IMR-90 (cell line): ENCODE measurements at regions not wholly inside any gene's neighbourhood (a gene's known extent, or its start where the extent isn't known, plus 50 kb on each side); places are given as distances from the start of the nearest gene placed in this dataset.
A peak's percentile ranks its signal among the peaks of the same experiment; 100 is the strongest.

Experiments used
- ATAC-seq: fragments of 200-7000 bp; cut with Tn5 transposase; 2 replicates; pipeline ENCODE4 v1.9.1; 2020; ENCODE audit warnings: low read depth, mild to moderate bottlenecking, moderate library complexity
- BruUV-seq: library from RNA; stranded (reverse); fragments of 400-500 nt; replicated peaks from 2 replicates; lab custom pipeline; 2021; lab: Mats Ljungman, UMichigan
- CTCF ChIA-PET: fragments of 300-600 bp; formaldehyde crosslinking; extraction: SDS; loops from one replicate; lab custom pipeline; 2021; ENCODE audit warnings: antibody characterized with exemption; lab: Yijun Ruan, JAX
- POLR2A ChIA-PET: fragments of 300-600 bp; sonication (Branson Sonifier 250); formaldehyde crosslinking; loops from one replicate; lab custom pipeline; 2022; ENCODE audit warnings: antibody characterized with exemption; ENCODE audit not compliant: unreplicated experiment; lab: Charles Lee
- DNase-seq: peaks from one replicate; pipeline ENCODE4 v3.0.0; 2013
- H2AFZ ChIP-seq: replicated peaks from 2 replicates; pipeline ENCODE3; 2013; ENCODE audit warnings: low read length, mild to moderate bottlenecking; ENCODE audit not compliant: poor library complexity
- H2AK5ac ChIP-seq: 2 replicates; pipeline ENCODE4 v1.6.1; 2013; ENCODE audit warnings: low read depth, low read length, inconsistent platforms
- H2AK9ac ChIP-seq: replicated peaks from 2 replicates; pipeline ENCODE3; 2013; ENCODE audit warnings: mild to moderate bottlenecking, low read depth, low read length, moderate library complexity; ENCODE audit not compliant: poor library complexity
- H2BK120ac ChIP-seq: 2 replicates; pipeline ENCODE4 v1.6.1; 2013; ENCODE audit warnings: low read depth, low read length, inconsistent platforms
- H2BK15ac ChIP-seq: 3 replicates; pipeline ENCODE4 v1.6.1; 2013; ENCODE audit warnings: low read depth, low read length, inconsistent platforms
- H2BK20ac ChIP-seq: 2 replicates; pipeline ENCODE4 v1.6.1; 2013; ENCODE audit warnings: low read depth, mild to moderate bottlenecking, inconsistent platforms, low read length, moderate library complexity
- H2BK5ac ChIP-seq: 2 replicates; pipeline ENCODE4 v1.6.1; 2013; ENCODE audit warnings: mild to moderate bottlenecking, low read depth, low read length, inconsistent platforms; ENCODE audit not compliant: poor library complexity, severe bottlenecking
- H3K14ac ChIP-seq: replicated peaks from 2 replicates; pipeline ENCODE4 v1.6.1; 2013; ENCODE audit warnings: low read depth, low read length, inconsistent platforms
- H3K18ac ChIP-seq: 2 replicates; pipeline ENCODE4 v1.6.1; 2013; ENCODE audit warnings: low read depth, low read length, control low read depth
- H3K23ac ChIP-seq: 2 replicates; pipeline ENCODE4 v1.6.1; 2013; ENCODE audit warnings: low read depth, low read length, inconsistent platforms
- H3K27ac ChIP-seq: 2 replicates; pipeline ENCODE4 v1.5.1; 2013; ENCODE audit warnings: mild to moderate bottlenecking, control low read depth, low read length; ENCODE audit not compliant: insufficient read depth
- H3K27me3 ChIP-seq: 2 replicates; pipeline ENCODE4 v1.6.1; 2013; ENCODE audit warnings: low read length; ENCODE audit not compliant: control insufficient read depth, insufficient read depth
- H3K36me3 ChIP-seq: 2 replicates; pipeline ENCODE4 v1.6.1; 2013; ENCODE audit warnings: low read length, mixed read lengths; ENCODE audit not compliant: control insufficient read depth, insufficient read depth
- H3K4ac ChIP-seq: 2 replicates; pipeline ENCODE4 v1.6.1; 2013; ENCODE audit warnings: low read depth, low read length, inconsistent platforms
- H3K4me1 ChIP-seq: 2 replicates; pipeline ENCODE4 v1.6.1; 2013; ENCODE audit warnings: low read length, mixed read lengths; ENCODE audit not compliant: control insufficient read depth, insufficient read depth
- H3K4me2 ChIP-seq: 2 replicates; pipeline ENCODE4 v1.6.1; 2013; ENCODE audit warnings: low read depth, mild to moderate bottlenecking, control low read depth, low read length, moderate library complexity
- H3K4me3 ChIP-seq: 2 replicates; pipeline ENCODE4 v1.5.1; 2013; ENCODE audit warnings: low read depth, mild to moderate bottlenecking, control low read depth, low read length, moderate library complexity; ENCODE audit not compliant: insufficient read depth
- H3K56ac ChIP-seq: 2 replicates; pipeline ENCODE4 v1.6.1; 2013; ENCODE audit warnings: low read length, inconsistent platforms; ENCODE audit not compliant: insufficient read depth; ENCODE audit errors: extremely low read depth
- H3K79me1 ChIP-seq, 2 experiments: 2 replicates each; pipeline ENCODE4 v1.6.1; 2013; ENCODE audit warnings: low read length in 2 of 2, inconsistent platforms in 1 of 2, low read depth in 1 of 2
- H3K9ac ChIP-seq: 2 replicates; pipeline ENCODE4 v1.6.1; 2013; ENCODE audit warnings: low read depth, low read length, control low read depth
- H3K9me1 ChIP-seq: 2 replicates; pipeline ENCODE4 v1.6.1; 2013; ENCODE audit warnings: low read length, inconsistent platforms; ENCODE audit not compliant: insufficient read depth
- H3K9me3 ChIP-seq: 2 replicates; pipeline ENCODE4 v1.6.1; 2013; ENCODE audit warnings: low read length; ENCODE audit not compliant: control insufficient read depth, insufficient read depth
- H4K20me1 ChIP-seq: 2 replicates; pipeline ENCODE4 v1.6.1; 2013; ENCODE audit warnings: low read length, inconsistent platforms; ENCODE audit not compliant: insufficient read depth
- H4K5ac ChIP-seq: 2 replicates; pipeline ENCODE4 v1.6.1; 2013; ENCODE audit warnings: mild to moderate bottlenecking, low read depth, low read length, control low read depth
- H4K8ac ChIP-seq, 2 experiments: 2 replicates each; pipeline ENCODE4 v1.6.1; 2013; ENCODE audit warnings: low read depth in 2 of 2, low read length in 2 of 2, control low read depth in 1 of 2, inconsistent platforms in 1 of 2
- H4K91ac ChIP-seq: 2 replicates; pipeline ENCODE4 v1.6.1; 2013; ENCODE audit warnings: low read depth, low read length, inconsistent platforms; ENCODE audit not compliant: insufficient read depth
- ELK1 ChIP-seq: fragments of 150-350 bp; IDR thresholded peaks from 2 replicates; pipeline ENCODE4 v1.6.1; 2016; ENCODE audit warnings: low read depth, mild to moderate bottlenecking, low read length, moderate library complexity, borderline replicate concordance
- MAZ ChIP-seq: IDR thresholded peaks from 2 replicates; pipeline ENCODE4 v1.6.1; 2012; ENCODE audit warnings: low read depth, mild to moderate bottlenecking, low read length, improper control_type of control experiment, moderate library complexity, borderline replicate concordance
- WGBS, 2 experiments: methylation state at CpG; one replicate each; pipeline versions ENCODE4 v1.1.5 to v1.1.7; 2013; ENCODE audit warnings: missing lambda C conversion rate in 2 of 2; ENCODE audit not compliant: insufficient read length in 1 of 2; ENCODE audit errors: extremely low coverage in 2 of 2; 5-methylcytosine and 5-hydroxymethylcytosine counted together
- dilution Hi-C: fragments of 300-500 bp; cut with HindIII; formaldehyde crosslinking; loops from one replicate; pipeline ENCODE4 v1.14.3; 2018; ENCODE audit warnings: low sequenced_read_pairs; ENCODE audit not compliant: unreplicated experiment
- in situ Hi-C: fragments of 300-500 bp; cut with MboI; formaldehyde crosslinking; loops from 3 replicates; pipeline ENCODE4 v1.14.3; 2019; ENCODE audit warnings: low sequenced_read_pairs, inconsistent platforms, mixed read lengths
- intact Hi-C: fragments of 100-400 bp; cut with micrococcal nuclease; formaldehyde crosslinking; loops from 2 replicates; pipeline ENCODE4 v1.10.0; 2022

GRCh38 chr20:12173347-12174012 lies 255.8 kb downstream of the BTBD3 start:
- Histone ChIP-seq H2BK15ac (no peak overlapping the region), H4K5ac (no peak overlapping the region), H3K79me1 (no peaks in the 10 kb centered on the region), H3K9me3 (no peaks in the 10 kb centered on the region), H3K18ac (no peak overlapping the region), H2BK120ac (no peak overlapping the region), H4K8ac (no peak overlapping the region), H3K4me3 (no peak overlapping the region), H2BK20ac (no peak overlapping the region), H3K27ac (no peak overlapping the region), H4K20me1 (no peaks in the 10 kb centered on the region), H2AFZ (no peak overlapping the region), H3K9me1 (no peaks in the 10 kb centered on the region), H3K9ac (no peak overlapping the region), H4K91ac (no peak overlapping the region), H3K23ac (no peak overlapping the region), H3K14ac (no peak overlapping the region), H2AK9ac (no peak overlapping the region), H3K4me1 (no peaks in the 10 kb centered on the region; the same call in 1 of the 2 replicates), H2AK5ac (no peak overlapping the region), H2BK5ac (no peak overlapping the region), H3K36me3 (no peaks in the 10 kb centered on the region), H3K4ac (no peak overlapping the region), H3K27me3 (no peaks in the 10 kb centered on the region), H3K56ac (no peak overlapping the region), H3K4me2 (no peak overlapping the region)
- no TSS peak for BruUV-seq
- dilution Hi-C loops (no loop called here), in situ Hi-C loops (no loop called here), intact Hi-C loops (no loop called here)
- no peak for TF ChIP-seq ELK1
- no peak for TF ChIP-seq MAZ
- no CpG with 5 or more reads among the region's 2 CpGs for WGBS, 2 experiments
- ATAC-seq (no peak), DNase-seq (peak; percentile 5)
- ChIA-PET CTCF (interaction anchor here (0.8 kb wide), 1 partner anchor 9 kb away, joined by 3 read pairs; no protein-coding TSS in a partner anchor), POLR2A (no interaction called here)
